ENCODE measurements at regions not wholly inside any gene's neighbourhood (a gene's known extent, or its start where the extent isn't known, plus 50 kb on each side); places are given as distances from the start of the nearest gene placed in this dataset.

- TF ChIP-seq, protein P1, sequence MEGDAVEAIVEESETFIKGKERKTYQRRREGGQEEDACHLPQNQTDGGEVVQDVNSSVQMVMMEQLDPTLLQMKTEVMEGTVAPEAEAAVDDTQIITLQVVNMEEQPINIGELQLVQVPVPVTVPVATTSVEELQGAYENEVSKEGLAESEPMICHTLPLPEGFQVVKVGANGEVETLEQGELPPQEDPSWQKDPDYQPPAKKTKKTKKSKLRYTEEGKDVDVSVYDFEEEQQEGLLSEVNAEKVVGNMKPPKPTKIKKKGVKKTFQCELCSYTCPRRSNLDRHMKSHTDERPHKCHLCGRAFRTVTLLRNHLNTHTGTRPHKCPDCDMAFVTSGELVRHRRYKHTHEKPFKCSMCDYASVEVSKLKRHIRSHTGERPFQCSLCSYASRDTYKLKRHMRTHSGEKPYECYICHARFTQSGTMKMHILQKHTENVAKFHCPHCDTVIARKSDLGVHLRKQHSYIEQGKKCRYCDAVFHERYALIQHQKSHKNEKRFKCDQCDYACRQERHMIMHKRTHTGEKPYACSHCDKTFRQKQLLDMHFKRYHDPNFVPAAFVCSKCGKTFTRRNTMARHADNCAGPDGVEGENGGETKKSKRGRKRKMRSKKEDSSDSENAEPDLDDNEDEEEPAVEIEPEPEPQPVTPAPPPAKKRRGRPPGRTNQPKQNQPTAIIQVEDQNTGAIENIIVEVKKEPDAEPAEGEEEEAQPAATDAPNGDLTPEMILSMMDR (IDR thresholded peaks at IDR 0.05): no peak
- TF ChIP-seq POLR2A (IDR thresholded peaks at IDR 0.05): no peak
Observed at GRCh38 chr2:37829616-37830395, 95.3 kb upstream of the RMDN2 start.
